MG63 (cell line): ENCODE measurements at regions not wholly inside any gene's neighbourhood (a gene's known extent, or its start where the extent isn't known, plus 50 kb on each side); places are given as distances from the start of the nearest gene placed in this dataset.

Experiments
- DNase-seq: peaks from one replicate; pipeline ENCODE4 v3.0.0-alpha.2; 2020
- H3K27me3 ChIP-seq: fragments of 250-450 bp; sonication (Bioruptor Pico); 2 replicates; pipeline ENCODE4 v1.5.1; 2020; ENCODE audit warnings: mild to moderate bottlenecking, moderate library complexity
- H3K36me3 ChIP-seq: fragments of 250-450 bp; sonication (Bioruptor Pico); 2 replicates; pipeline ENCODE4 v1.5.1; 2020; ENCODE audit warnings: mild to moderate bottlenecking, moderate library complexity
- H3K4me3 ChIP-seq: fragments of 250-450 bp; sonication (Bioruptor Pico); 2 replicates; pipeline ENCODE4 v1.5.1; 2020; ENCODE audit warnings: mild to moderate bottlenecking, moderate library complexity
- H3K9me3 ChIP-seq: fragments of 250-450 bp; sonication (Bioruptor Pico); 2 replicates; pipeline ENCODE4 v1.5.1; 2020; ENCODE audit warnings: mild to moderate bottlenecking, moderate library complexity

DNA sequence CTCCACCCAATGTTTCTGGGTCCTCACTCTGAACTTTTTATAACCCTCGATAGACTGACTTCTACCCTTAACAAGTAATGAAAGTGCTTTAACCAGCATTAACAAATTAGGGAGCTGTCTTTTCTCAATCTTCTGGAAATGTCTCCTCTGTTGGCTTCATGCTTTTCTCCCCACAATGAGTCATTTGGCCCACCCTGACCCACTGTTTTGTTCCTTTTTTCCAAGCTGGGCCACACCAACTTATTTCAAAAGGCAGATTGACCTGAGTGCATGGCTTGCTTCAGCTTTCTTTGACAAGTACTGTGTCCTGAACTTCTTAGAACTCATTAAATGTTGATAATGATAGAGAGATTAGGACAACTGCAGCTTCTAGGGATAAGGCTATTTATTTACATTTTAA lies 199.6 kb upstream of the SEMA6D start:
- H3K27me3 ChIP-seq, result no peaks in the 10 kb centered on the region
- H3K4me3 ChIP-seq, result no peak overlapping the region
- DNase-seq, result peak; percentile 6
- no peaks in the 10 kb centered on the region for H3K9me3 ChIP-seq
- no peaks in the 10 kb centered on the region for H3K36me3 ChIP-seq

DNA sequence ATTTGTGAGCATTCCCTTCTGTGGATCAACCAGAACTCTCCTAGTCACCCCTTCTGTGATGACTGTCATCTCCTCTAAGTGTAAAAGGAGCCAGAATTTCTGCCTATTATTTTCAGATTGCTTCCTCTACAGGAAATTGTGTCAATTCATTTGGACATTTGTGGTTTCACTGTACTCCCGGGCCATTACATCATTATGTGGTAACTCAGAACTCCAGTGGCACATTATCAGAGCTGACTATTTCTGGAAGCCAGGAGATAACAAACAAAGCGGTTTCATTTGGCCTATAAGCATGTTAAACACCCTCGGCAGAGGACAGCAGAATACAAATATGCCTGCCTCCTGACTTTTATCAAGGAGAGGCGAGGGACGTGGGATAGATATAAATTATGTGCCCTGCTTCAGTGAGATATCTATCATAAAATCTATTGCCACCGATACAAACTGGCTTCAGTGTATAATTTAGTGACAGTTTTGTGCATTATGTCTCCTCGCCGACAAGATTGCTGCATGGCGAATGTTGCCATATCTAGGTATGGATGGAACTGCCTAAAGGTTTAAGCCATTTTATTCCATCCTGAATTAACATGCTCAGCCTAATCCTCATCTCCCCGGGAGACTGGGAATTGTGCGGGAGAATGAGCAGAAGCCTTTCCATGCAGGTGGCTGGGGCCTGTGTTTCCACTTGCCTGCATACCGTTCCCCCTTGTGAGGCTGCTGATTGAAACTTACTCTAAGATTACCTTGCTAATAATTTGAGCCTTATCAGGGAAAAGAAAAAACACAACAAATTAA lies 193.4 kb upstream of the SEMA6D start:
- Histone ChIP-seq H3K36me3 (no peaks in the 10 kb centered on the region), H3K4me3 (no peak overlapping the region), H3K27me3 (no peaks in the 10 kb centered on the region), H3K9me3 (no peaks in the 10 kb centered on the region)
- DNase-seq, result no peak

DNA sequence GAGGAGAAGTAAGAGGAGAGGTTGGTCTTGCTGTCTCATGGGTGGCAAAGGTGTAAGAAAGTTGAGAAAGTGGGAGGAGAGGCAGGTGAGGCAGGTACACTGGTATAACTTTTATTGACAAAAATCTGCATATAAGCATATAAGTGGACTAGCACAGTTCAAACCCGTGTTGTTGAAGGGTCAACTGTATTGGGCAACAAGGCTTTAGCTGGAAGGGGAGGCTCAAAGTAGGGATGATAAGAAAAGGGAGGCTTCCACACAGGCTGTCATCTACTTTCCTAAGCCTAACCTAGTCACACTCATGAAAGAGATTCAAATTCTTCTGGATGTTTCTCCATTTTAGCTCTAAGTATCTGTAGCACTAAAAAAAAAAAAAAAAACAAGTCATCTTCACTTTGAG lies 188.1 kb upstream of the SEMA6D start:
- Histone ChIP-seq H3K9me3 (no peaks in the 10 kb centered on the region), H3K27me3 (no peaks in the 10 kb centered on the region), H3K36me3 (no peaks in the 10 kb centered on the region), H3K4me3 (no peak overlapping the region)
- no peak for DNase-seq

DNA sequence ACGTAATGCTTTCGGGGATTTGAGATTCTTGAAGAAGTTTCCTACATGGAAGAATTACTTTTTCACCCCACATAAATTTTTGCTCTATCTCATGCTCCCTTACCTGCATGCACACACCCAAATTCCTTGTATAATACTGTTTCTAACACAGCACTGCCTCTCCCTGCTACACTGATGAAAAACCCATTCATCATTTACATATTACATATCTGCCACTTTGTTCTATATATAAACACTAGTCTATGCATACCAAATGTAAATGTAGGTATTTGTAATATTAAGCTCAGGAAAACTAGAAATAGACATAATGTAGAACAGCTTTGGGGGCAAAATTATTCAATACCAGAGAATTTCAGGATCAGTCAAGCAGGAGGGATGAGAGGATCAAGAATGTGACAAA lies 182.6 kb upstream of the SEMA6D start:
- no peak for DNase-seq
- H3K4me3 ChIP-seq, result no peak overlapping the region
- no peaks in the 10 kb centered on the region for H3K9me3 ChIP-seq
- no peaks in the 10 kb centered on the region for H3K27me3 ChIP-seq
- H3K36me3 ChIP-seq, result no peaks in the 10 kb centered on the region

DNA sequence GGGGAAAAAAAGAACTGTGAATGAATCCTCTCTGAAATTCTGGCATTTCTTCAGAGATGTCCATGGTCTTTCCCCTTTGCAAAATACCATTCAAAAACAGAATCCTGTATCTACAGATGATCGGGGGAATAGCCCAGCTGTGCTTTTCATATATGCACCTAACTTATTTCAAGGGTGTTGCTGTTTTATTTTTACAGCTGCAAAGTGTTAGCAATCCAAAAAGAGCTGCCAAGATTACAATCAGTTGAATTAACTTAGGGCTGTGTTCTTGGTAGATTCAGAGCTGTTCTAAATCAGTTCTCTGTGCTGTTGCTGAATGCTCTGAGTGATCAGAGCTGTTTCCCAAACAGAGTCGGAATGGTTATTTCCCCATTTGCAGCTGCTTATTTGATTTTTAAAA lies 175.7 kb upstream of the SEMA6D start:
- DNase-seq, result no peak
- Histone ChIP-seq H3K27me3 (no peaks in the 10 kb centered on the region), H3K9me3 (no peaks in the 10 kb centered on the region), H3K4me3 (no peak overlapping the region), H3K36me3 (no peaks in the 10 kb centered on the region)

DNA sequence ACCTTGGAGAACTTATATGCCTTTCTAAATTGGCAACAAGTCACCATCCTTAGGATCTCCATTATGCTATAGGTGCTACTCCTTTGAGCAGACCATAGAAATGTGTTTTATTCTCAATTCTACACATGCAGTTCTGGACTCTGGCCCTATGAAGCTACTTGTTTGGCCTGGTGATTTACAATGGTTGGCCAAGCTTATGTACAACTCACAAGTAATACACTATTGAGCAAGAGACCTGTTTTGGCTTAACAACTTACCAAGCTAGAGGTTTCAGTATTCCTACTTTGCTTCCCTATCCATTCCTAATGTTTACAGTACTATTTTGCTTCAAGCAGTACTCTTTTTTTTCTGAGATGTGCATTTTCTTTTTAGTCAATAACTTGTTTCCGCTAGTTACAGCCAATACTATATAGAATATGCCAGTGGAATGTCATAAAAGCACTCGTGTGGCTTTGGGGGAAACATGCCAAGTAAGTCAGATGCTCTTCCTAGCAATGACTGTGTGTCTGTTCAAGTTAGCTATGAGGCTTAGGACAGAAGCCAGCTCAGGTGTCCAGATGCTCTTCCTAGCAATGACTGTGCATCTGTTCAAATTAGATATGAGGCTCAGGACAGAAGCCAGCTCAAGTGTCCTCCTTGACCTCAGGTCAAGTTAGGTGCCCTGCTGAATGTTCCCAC lies 174.9 kb upstream of the SEMA6D start:
- no peak for DNase-seq
- H3K9me3 ChIP-seq, result no peaks in the 10 kb centered on the region

DNA sequence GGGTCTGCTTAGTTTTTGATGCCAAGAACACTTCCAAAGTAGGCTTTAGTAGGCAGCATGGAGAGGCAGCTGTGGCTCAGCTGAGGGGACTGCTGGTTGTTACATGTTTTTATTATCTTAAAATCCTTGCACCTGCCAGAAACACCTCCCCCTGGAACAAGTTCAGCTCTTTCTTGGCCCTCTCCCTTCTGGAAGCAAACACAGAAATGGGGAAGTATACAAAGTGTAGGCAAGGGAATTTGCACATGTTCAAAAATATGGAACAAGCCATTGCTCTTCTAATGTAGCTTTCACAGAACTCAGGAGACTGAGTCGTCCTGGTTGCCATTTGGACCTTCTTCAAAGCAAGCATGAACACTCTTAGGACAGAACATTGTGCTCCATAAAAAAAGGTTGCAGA lies 169.1 kb upstream of the SEMA6D start:
- H3K36me3 ChIP-seq, result no peaks in the 10 kb centered on the region
- DNase-seq, result no peak
- no peak overlapping the region for H3K4me3 ChIP-seq
- no peaks in the 10 kb centered on the region for H3K27me3 ChIP-seq
- no peaks in the 10 kb centered on the region for H3K9me3 ChIP-seq

More for the DNA sequence above, 174.9 kb upstream of the SEMA6D start:
- no peak overlapping the region for H3K4me3 ChIP-seq
- H3K36me3 ChIP-seq, result no peaks in the 10 kb centered on the region
- no peaks in the 10 kb centered on the region for H3K27me3 ChIP-seq

DNA sequence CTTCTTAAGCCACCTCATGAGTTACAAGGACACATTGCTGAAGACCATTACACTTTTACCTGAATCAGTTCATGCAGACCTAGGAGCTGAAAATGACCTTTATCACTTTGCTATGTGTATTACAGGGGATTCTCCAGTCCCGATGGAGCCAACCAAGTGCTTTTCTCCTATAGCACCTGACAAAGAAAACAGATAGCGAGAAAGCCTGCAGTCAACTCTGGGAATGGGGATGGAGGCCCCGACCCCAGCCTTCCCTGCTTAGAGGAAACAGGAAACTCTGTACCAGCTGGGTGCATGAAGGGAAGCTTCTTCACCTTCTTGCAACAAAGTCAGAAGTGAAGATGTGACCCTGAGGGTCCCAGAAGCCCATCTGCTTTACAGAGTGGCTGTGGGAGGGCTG lies 168.3 kb upstream of the SEMA6D start:
- no peaks in the 10 kb centered on the region for H3K9me3 ChIP-seq
- no peak for DNase-seq
- H3K36me3 ChIP-seq, result no peaks in the 10 kb centered on the region
- H3K27me3 ChIP-seq, result no peaks in the 10 kb centered on the region
- no peak overlapping the region for H3K4me3 ChIP-seq

DNA sequence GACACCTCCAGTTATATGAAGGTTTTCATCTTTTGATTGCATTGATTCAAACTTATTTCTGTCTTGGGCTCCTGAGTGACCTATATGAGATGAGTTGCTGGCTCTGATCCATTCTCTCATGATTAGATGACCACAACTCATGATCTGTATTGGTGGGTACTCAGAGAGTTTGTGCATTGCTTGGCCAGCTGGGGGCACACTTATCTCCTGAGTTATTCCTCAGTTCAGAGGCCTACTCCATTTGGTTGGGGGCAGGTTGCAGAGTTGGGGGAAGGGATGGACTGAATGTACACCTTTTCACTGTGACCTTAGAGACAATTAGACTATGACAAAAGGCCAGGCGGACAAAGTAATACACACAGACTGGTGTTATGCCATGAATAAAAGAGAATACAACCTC lies 166.2 kb upstream of the SEMA6D start:
- Histone ChIP-seq H3K27me3 (no peaks in the 10 kb centered on the region), H3K36me3 (no peaks in the 10 kb centered on the region), H3K4me3 (no peak overlapping the region), H3K9me3 (no peaks in the 10 kb centered on the region)
- DNase-seq, result no peak

DNA sequence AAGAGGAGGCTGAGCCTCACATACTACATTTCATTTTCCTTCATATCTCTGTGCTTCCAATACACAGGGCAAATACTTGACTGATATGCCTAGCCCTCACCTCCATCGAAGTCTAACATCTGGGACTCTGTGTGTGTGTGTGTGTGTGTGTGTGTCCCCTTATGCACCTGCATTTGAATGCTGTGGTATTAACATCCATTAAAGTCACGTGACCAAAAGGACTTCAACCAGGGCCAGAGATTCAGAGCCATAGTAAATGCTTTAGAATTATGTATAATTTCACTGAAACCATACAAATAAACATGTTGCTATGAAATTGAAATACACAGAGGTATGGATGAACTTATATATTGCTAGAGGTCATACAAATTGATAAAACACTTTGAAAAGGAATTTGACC lies 165.8 kb upstream of the SEMA6D start:
- Histone ChIP-seq H3K27me3 (no peaks in the 10 kb centered on the region), H3K9me3 (no peaks in the 10 kb centered on the region), H3K36me3 (no peaks in the 10 kb centered on the region), H3K4me3 (no peak overlapping the region)
- DNase-seq, result no peak

DNA sequence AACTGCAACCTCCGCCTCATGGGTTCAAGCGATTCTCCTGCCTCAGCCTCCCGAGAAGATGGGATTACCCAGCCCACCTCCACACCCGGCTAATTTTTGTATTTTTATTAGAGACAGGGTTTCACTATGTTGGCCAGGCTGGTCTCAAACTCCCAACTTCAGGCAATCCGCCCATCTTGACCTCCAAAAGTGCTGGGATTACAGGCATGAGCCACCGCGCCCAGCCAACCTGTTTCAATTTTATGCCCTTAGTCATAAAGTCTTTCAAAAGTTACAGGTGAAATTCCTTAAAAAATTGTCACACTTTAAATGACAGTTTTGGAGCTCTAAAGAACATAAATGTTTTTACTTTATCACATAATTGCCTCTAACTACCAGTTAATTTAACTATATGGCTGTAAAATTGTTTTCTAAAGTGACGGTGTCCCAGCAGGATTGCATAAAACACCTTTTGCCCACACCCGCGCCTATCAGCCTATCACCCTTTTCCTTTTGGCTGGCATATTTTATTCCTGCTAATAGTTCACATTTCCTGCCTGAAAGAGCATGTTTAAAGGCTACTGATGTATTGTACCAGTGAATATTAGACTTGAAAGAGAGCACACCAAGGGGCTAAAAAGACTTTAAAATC lies 164.2 kb upstream of the SEMA6D start:
- DNase-seq, result no peak
- no peaks in the 10 kb centered on the region for H3K9me3 ChIP-seq
- H3K27me3 ChIP-seq, result no peaks in the 10 kb centered on the region
- H3K4me3 ChIP-seq, result no peak overlapping the region
- no peaks in the 10 kb centered on the region for H3K36me3 ChIP-seq

DNA sequence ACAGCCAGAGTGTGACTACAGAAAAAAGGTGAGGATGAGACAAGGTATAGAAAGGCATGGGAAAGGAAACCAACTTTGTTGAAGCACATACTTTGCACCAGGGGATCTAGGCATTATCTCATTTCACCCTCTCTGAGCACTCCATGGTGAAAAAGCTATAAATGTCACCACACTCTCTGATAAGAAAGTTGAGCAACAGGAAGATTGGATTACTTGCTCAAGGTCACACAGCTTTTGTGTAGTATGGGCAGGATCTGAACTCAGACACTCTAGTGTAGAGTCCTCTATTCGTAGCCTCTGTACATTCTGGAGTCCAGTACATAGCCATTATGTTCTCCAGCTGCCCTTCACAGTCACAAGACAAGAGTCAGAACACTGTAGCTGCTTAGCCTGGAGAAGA lies 163.4 kb upstream of the SEMA6D start:
- DNase-seq, result no peak
- no peak overlapping the region for H3K4me3 ChIP-seq
- no peaks in the 10 kb centered on the region for H3K36me3 ChIP-seq

DNA sequence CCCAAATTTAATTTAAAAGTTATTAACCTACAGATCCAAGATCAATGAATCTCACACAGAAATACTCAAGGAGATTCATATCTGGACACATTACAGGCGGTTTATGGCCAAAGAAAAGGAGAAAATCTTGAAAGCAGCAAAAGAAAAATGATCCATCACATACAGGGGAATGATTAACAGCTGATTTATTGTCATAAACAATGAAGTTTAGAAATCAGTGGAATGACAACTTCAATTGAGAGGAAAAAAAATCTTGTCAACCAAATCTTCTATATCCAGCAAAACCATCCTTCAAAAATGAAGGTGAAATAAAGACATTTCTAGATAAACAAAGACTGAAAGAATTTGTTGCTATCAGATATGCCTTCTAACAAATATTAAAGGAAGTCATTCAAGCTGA lies 156.2 kb upstream of the SEMA6D start:
- DNase-seq, result no peak
- Histone ChIP-seq H3K9me3 (peaks cover 8% of the 10 kb centered on the region), H3K4me3 (no peak overlapping the region), H3K27me3 (no peaks in the 10 kb centered on the region), H3K36me3 (no peaks in the 10 kb centered on the region)

More for the DNA sequence above, 163.4 kb upstream of the SEMA6D start:
- no peaks in the 10 kb centered on the region for H3K9me3 ChIP-seq
- H3K27me3 ChIP-seq, result no peaks in the 10 kb centered on the region

DNA sequence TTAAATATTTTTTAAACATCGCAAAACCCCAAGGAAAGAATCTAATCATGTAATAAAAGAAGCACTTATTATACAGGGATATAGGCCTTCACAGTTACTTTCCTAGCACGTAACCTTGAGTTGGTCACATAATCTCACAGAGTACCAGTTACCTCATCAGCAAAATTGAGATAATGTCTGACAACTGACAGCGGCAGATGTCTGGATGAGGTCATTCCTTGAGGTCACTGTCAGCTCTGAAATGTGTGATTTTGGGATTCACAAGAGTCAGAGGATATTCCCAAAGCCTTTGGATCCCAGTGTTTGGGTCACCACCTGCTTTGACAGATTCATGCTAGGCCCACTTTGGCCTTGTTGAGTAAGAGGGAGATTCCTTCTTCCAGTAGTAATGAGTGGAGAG lies 151.4 kb upstream of the SEMA6D start:
- Histone ChIP-seq H3K9me3 (peaks cover 3% of the 10 kb centered on the region), H3K36me3 (no peaks in the 10 kb centered on the region), H3K4me3 (no peak overlapping the region), H3K27me3 (no peaks in the 10 kb centered on the region)
- no peak for DNase-seq

DNA sequence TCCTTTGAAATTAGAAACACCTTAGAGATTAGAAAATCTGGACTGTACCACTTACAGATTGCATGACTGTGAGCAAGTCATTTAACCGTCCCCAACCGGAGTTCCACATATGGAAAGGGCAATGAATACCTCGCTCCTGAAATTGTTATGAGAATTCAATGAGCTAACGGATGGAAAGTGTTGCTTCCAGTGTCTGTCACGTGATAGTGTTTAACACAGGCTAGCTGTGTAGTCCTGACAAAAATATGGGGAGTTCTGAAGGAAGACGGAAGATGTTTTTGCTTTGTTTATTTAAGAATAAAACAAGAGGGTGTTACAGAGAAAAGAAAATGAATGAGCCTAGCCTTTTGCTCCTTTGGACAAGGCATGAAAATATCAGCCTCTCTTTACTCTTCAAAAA lies 150.7 kb upstream of the SEMA6D start:
- H3K4me3 ChIP-seq, result no peak overlapping the region
- no peaks in the 10 kb centered on the region for H3K36me3 ChIP-seq
- no peaks in the 10 kb centered on the region; the same call in 1 of the 2 replicates for H3K9me3 ChIP-seq
- no peak for DNase-seq
- no peaks in the 10 kb centered on the region for H3K27me3 ChIP-seq

DNA sequence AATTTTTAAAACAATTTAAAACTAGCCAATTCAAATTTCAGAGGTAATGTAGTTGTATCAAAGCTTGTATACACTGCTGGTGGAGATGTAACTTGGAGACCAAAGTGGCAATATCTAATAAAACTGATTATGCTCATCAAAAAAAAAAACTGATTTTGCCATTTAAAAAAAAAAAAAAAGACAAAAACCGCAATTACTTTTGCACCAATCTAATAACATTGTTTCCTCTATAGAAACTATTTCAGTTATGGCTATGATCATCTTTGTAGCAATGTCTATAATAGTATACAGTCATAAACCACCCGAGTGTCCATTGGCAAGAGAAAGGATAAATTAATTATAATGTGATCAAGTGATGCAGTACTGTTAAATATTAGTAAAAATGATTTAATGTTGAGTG lies 149.3 kb upstream of the SEMA6D start:
- no peaks in the 10 kb centered on the region; the same call in 1 of the 2 replicates for H3K9me3 ChIP-seq
- no peak for DNase-seq
- H3K4me3 ChIP-seq, result no peak overlapping the region

DNA sequence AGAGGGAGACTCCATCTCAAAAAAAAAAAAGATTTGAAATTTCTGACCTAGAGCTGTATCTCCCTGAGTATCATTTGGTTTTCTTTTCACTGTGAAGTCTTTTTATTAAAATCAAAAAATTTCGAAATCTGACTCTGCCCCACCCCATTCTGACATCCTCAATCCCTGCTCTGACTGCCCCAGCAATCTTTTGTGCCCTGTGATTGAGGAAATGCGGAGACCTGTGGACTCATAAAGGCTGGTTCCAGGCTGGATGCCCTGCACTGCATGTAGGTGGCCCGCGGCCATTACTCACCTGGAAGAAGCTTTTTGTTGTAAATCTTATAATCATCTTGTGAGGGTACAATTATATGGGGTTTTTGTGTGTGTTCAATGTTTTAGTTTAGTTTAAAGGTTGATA lies 147.3 kb upstream of the SEMA6D start:
- H3K9me3 ChIP-seq, result no peaks in the 10 kb centered on the region; the same call in 1 of the 2 replicates
- no peak overlapping the region for H3K4me3 ChIP-seq
- DNase-seq, result no peak
- no peaks in the 10 kb centered on the region for H3K36me3 ChIP-seq
- no peaks in the 10 kb centered on the region for H3K27me3 ChIP-seq

More for the DNA sequence above, 149.3 kb upstream of the SEMA6D start:
- no peaks in the 10 kb centered on the region for H3K27me3 ChIP-seq
- no peaks in the 10 kb centered on the region for H3K36me3 ChIP-seq

DNA sequence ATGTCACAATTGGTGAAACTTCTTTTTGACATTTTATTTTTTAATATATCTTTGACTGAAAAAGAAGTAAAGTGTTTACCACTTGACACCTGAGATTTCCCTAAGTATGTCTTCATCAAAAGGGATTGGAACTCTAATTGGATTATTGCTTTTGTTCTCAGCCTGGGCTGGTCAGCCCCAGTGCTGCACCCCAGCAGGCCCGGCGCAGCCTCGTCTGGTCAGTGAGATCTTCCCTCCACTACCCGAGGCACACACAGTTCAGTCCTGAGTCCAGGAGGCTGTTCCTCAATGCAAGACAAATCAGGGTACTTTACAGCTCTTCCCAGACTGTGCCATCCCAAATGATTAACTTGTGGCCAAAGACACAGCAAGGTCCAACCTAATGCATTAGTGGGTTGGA lies 146.9 kb upstream of the SEMA6D start:
- no peak overlapping the region for H3K4me3 ChIP-seq
- H3K36me3 ChIP-seq, result no peaks in the 10 kb centered on the region
- H3K9me3 ChIP-seq, result no peaks in the 10 kb centered on the region; the same call in 1 of the 2 replicates
- no peaks in the 10 kb centered on the region for H3K27me3 ChIP-seq
- no peak for DNase-seq
